Activated CD4-positive, CD25-positive, alpha-beta regulatory T cell treated with anti-CD3 and anti-CD28 coated beads, Interleukin-2, amount 50 U/mL, for 24 hours (primary cell): ENCODE measurements at regions not wholly inside any gene's neighbourhood (a gene's known extent, or its start where the extent isn't known, plus 50 kb on each side); places are given as distances from the start of the nearest gene placed in this dataset.

Experiments used
- ATAC-seq, 2 donors: fragments of 150-1000 bp; cut with Tn5 transposase; one replicate each; pipeline ENCODE4 v1.10.0; 2021; ENCODE audit warnings: mild to moderate bottlenecking in 1 of 2, moderate library complexity in 1 of 2

GRCh38 chr5:73395256-73395655 is 53.3 kb downstream of the FOXD1 start:
- no peak for ATAC-seq

GRCh38 chr5:73394610-73395009 is 54.0 kb downstream of the FOXD1 start:
- ATAC-seq, result no peak

GRCh38 chr5:73393611-73394489 is 54.7 kb downstream of the FOXD1 start:
- ATAC-seq, result no peak

GRCh38 chr5:73392775-73393174 is 55.8 kb downstream of the FOXD1 start:
- ATAC-seq, result no peak

DNA sequence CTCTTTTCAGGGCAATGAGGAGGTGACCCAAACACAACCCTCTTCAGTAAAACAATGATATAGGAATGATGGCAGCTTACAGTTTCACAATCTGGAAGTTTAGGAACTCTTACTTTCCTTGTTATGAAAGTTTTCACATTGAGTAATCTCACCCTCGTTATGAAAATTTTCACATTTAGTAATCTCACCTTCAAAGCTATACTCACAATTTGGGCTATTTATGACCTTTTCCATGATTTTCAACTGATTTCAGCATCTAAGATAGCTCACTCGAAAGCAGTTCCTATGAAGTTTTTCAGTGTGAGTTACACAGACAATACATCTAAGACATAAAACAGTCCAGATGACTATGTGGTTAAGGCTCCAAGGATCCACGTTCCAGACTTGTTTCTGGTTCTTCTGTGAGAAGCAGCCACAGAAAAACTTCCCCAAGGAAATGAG is 57.1 kb downstream of the FOXD1 start:
- ATAC-seq, result no peak

DNA sequence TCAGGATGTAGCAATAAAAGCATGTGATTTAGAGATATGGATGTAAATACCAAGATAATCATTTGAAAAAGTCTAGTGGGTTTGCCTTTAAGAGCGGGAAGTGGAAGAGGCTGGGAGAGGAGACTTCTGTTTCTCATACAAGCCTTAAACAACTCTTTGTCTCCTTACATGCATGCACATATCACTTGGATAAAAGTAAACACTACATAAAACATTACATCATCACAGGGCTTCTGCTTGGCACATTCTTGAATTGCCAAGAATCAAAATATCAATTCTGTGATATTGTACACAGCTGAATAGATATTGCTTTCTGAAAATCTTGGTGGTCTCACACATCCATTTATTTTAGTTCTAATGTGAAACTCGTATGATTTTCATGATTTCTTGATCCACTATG is 57.6 kb downstream of the FOXD1 start:
- no peak for ATAC-seq

- ATAC-seq, result no peak
Measured at GRCh38 chr5:73388740-73389139, 59.8 kb downstream of the FOXD1 start.

GRCh38 chr5:73388306-73388684 is 60.3 kb downstream of the FOXD1 start:
- no peak for ATAC-seq

DNA sequence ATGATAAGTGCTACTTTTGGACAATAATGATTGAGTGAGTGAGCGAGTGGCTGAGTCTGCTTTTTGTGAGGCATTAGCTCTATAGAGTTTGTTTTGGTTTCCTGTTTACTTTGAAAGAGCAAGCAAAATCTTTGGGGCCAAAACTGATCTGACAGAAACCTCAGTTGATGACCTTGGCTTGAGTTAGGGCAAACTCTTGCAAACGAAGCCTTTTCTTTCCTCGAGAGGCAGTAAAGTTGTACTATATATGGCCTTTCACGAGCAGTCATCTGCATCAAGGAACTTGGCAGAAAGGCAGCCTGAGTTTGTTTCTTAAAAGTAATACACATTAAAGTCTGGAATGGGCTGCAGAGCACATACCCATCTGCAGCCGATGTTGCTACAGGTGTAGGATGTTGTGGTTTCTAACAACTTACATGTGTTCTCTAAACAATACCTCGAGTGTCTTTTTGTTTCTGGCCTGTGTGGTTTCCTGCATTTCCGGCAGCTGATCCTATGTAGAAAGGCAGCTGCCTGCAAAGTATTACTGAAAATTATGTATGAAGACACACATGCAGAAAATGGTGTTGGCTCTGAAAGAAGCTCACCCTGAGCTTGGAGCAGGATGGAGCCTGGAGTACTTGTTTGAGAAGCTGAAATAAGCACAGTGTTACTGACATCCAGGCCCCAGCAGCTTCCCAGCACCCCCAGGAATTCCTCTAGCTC is 60.8 kb downstream of the FOXD1 start:
- ATAC-seq, result peak in 1 of 2 donors; percentile 21

DNA sequence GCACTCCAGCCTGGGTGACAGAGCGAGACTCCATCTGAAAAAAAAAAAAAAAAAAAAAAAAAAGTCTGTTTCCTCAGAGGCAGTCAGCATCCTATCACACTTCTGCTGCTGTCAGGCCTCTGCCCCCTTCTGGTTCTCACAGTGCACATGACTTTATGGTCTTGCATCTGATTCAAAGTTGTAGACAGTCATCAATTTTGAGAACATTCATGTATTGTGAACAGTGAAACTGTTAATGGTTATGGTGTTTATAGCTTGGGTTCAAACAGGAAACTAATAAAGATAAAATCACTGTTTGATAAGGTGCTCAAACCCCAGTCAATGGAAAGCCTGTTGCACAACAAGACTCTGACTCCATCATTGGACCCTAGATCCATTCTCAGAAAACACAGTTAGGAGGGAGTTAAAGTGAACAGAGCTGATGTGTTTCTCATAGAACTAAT is 61.4 kb downstream of the FOXD1 start:
- peak in 1 of 2 donors; percentile 48 for ATAC-seq

DNA sequence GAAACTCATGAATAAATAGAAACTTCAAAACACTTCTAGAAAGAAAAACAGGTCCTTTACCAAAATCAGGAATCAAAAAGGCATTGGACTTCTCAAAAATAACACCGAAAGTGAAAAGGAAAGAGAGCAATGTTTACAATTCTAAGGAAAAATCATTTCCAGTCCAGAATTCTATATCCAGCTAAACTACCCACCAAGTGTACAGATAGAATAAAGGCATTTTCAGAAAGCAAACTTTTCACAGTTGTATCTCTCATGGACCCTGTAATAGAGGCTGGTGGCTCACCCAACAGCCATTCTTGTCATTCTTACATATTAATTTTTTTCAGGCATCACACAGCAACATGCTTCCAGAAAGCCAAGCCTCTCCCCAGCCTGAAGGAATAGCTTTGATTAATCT is 63.7 kb downstream of the FOXD1 start:
- no peak for ATAC-seq

DNA sequence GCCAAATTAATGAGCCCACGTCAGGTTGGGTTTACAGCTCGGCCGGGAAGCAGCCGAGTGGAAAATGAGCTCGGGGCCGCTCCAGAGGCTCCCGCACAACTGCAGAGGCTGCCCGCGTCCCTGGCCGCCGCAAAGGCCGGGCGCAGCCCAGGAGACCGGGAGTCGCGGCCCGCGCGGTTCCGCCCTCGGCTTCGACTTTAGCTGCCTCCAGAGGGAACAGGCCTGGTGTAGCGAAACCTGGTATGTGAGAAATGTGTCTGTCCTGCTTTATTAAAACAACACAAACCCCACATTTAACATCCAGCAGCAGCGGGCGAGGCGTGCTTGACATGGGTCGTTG is 66.2 kb downstream of the FOXD1 start:
- ATAC-seq, result no peak

GRCh38 chr5:73381590-73382400 is 66.8 kb downstream of the FOXD1 start:
- ATAC-seq, result no peak

GRCh38 chr5:73380710-73381589 is 67.6 kb downstream of the FOXD1 start:
- ATAC-seq, result no peak

DNA sequence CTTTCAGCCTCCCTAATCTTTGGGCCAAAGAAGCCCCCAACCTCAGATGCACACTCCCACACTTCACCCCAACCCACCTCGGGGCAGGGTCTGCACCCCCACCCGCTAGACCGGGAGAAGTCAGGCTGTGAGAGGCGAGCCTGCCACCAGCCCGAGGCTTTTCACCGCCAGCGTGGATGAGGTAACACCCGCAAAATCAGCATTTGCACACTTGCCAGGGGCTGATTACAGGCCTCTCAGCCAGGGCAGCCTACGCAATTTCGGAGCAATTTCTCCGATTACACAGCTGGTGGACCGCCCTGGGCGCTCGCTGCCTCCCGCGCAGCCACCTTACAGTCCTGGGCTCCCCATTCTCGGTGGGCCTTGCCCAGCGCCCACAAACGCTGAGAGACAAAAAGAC is 68.5 kb downstream of the FOXD1 start:
- no peak for ATAC-seq

GRCh38 chr5:73379435-73379834 is 69.1 kb downstream of the FOXD1 start:
- no peak for ATAC-seq

DNA sequence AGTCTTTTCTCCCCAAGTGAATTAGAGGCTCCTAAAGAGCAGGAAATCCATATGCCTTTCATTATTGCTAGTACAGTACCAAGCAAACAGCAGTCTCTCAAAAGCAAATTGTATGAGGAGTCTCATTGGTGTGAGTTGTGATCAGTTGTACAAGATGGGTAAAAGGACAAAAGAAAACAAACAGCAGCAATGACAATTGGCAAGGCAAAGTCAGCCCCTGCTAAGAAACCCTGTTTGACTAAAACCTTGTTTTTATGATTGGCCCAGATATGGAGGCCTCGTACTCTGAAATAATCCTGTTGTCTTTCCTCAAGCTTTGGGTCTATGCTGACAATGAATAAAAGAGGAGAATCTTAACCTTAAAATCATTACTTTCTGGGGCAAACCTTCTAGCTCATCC is 69.8 kb downstream of the FOXD1 start:
- ATAC-seq, result no peak

DNA sequence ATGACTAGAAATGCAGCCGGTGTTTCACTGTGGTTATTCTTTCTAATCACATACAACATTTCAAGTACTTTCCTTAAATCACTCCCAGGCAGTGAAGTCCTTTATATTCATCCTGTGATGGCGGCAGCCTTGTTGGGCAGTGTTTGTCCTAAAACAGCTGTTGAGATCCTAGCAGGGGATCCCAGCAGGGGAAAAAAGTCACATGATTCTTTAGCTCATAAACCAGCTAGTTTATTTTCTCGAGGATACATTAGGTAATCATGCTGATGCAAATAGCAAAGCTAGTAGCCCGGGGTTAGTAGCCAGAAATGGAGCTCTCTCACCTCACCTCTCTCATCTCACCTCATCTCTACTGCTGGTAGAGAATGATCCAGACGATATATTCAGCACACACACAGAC is 70.5 kb downstream of the FOXD1 start:
- no peak for ATAC-seq

DNA sequence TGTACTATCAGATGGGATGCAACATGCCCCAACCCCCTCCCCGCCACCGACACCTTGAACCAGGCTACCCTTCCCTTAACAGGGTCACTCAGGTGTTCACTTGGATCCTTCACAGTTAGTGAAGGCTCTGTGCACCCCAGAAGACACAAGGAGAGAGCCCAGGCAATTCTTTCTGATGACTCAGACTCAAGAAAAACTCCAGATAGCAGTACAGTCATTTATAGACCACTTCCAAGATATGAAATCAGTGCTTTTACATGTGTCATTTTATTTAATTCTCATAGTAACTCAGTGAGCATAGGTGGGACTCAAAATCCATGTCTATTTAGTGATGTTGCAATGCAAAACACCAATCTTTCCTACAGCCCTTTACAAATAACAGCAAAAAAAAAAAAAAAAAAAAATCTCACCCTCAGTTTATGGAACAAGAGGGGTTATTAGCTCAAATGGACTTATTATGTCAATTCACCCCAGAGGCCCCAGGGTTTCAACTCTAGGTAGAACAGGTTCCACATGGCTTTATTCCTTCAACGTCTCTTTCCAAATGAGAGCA is 71.9 kb downstream of the FOXD1 start:
- ATAC-seq, result no peak

- no peak for ATAC-seq
Measured at GRCh38 chr5:73375949-73376348, 72.6 kb downstream of the FOXD1 start.

DNA sequence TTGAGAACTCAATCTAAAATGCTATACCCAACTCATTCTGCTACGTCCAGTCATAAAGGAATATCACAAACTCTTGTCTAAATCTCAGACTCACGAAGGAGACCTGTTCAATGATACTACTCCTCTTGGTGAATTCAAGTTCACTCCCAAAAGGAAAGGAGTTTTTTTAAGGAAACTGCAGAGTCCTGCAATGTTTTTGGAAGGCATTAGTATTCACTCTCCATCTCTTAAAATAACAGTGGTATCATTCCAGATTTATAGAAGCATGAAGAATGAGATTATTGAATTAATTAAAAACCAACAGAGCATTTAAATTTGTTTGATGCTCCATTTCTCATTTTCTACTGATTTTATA is 73.4 kb downstream of the FOXD1 start:
- ATAC-seq, result no peak

- ATAC-seq, result no peak
Measured at GRCh38 chr5:73374520-73375190, 73.9 kb downstream of the FOXD1 start.
